AG09309 (cell line): ENCODE measurements at regions not wholly inside any gene's neighbourhood (a gene's known extent, or its start where the extent isn't known, plus 50 kb on each side); places are given as distances from the start of the nearest gene placed in this dataset.

Source experiments
- DNase-seq: peaks from one replicate; pipeline ENCODE4 v3.0.0-alpha.2; 2010; ENCODE audit warnings: low read depth
- H3K4me3 ChIP-seq: 2 replicates; pipeline ENCODE4 v1.5.1; 2011; ENCODE audit warnings: mild to moderate bottlenecking, low read depth, low read length, moderate library complexity; ENCODE audit not compliant: control insufficient read depth
- CTCF ChIP-seq: IDR thresholded peaks from 2 replicates; pipeline ENCODE4 v1.5.1; 2011; ENCODE audit warnings: mild to moderate bottlenecking, low read depth, low read length, inconsistent platforms; ENCODE audit not compliant: insufficient read depth, control insufficient read depth; ENCODE audit errors: missing control alignments

GRCh38 chr4:122293374-122294365, 85.1 kb upstream of the ADAD1 start:
- no peak for TF ChIP-seq CTCF
- H3K4me3 ChIP-seq = no peak overlapping the region
- no peak for DNase-seq

- no peak for DNase-seq
- TF ChIP-seq CTCF = no peak
- no peak overlapping the region for H3K4me3 ChIP-seq
Measured at GRCh38 chr4:122297694-122298093, 81.1 kb upstream of the ADAD1 start.

GRCh38 chr4:122300776-122301175, 78.0 kb upstream of the ADAD1 start:
- TF ChIP-seq CTCF = peak; percentile 26
- no peak overlapping the region for H3K4me3 ChIP-seq
- DNase-seq = no peak

GRCh38 chr4:122305853-122306252, 73.0 kb upstream of the ADAD1 start:
- DNase-seq = no peak
- no peak for TF ChIP-seq CTCF
- H3K4me3 ChIP-seq = no peak overlapping the region

GRCh38 chr4:122309988-122310626, 68.7 kb upstream of the ADAD1 start:
- peak; percentile 43 for TF ChIP-seq CTCF
- H3K4me3 ChIP-seq = no peak overlapping the region
- DNase-seq = no peak

- no peak overlapping the region for H3K4me3 ChIP-seq
- no peak for DNase-seq
- no peak for TF ChIP-seq CTCF
Measured at GRCh38 chr4:122313006-122313646, 65.7 kb upstream of the ADAD1 start.
